ENCODE measurements at regions not wholly inside any gene's neighbourhood (a gene's known extent, or its start where the extent isn't known, plus 50 kb on each side); places are given as distances from the start of the nearest gene placed in this dataset.
A peak's percentile ranks its signal among the peaks of the same experiment; 100 is the strongest.
"Not testable (repeated sequence)": the region's sequence is repeated elsewhere in the genome, so short reads cannot be mapped to it uniquely, and the experiment has no call there.

DNA sequence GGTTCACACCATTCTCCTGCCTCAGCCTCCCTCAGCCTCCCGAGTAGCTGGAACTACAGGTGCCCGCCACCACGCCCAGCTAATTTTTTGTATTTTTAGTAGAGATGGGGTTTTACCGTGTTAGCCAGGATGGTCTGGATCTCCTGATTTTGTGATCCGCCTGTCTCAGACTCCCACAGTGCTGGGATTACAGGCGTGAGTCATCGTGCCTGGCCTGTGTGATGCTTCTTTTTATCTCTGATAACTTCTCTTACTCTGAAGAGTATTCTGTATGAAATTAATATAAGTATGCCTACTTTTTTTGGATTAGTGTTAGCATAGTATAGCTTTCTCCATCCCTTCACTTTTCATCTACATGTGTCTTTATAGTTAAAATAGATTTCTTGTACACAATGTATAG, 180.8 kb upstream of the GALNT15 start:
- DNase-seq, result not testable (repeated sequence)

DNA sequence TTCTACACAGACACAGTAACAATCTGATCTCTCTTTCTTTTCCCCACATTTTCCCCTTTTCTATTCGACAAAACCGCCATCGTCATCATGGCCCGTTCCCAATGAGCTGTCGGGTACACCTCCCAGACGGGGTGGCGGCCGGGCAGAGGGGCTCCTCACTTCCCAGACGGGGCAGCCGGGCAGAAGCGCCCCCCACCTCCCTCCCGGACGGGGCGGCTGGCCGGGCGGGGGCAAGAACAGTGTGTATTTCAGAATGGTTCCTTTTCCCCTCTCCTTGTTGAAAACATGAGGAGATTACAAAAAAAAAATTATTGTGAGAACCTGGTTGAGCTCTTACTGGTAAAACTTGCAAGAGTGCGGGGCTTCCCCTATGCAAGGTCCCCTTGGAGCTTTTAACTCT, 178.0 kb upstream of the GALNT15 start:
- DNase-seq, result not testable (repeated sequence)

DNA sequence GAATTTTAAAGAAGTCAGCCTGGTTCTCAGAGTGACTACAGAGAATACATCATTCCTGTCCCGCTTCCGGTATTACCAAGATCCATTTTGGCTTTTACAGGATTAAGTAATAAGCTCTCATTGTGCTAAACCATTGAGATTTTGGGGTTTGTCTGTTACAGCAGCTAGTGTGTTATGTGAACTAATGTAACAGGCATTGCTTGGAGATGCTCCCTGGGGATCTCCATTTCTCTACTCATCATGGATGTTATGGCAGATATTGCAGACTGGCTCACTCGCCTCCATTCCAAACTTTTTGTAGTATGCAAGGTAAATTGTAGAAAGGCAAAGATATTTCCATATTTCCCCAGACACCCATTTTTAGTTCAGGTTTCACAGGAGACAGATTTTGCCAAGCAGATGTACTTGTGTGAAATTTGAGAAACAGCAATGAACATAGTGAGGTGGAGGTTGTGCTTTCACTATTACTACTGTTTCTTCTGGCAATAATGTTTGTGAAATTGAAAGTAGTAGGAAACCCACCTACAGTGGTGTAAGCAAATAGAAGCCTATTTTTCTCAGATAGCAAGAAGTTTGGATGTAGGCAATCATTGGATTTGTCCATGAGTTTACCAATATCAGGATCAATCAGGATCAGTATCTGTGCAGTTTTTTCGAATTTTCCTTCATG, 177.1 kb upstream of the GALNT15 start:
- DNase-seq, result no peak

DNA sequence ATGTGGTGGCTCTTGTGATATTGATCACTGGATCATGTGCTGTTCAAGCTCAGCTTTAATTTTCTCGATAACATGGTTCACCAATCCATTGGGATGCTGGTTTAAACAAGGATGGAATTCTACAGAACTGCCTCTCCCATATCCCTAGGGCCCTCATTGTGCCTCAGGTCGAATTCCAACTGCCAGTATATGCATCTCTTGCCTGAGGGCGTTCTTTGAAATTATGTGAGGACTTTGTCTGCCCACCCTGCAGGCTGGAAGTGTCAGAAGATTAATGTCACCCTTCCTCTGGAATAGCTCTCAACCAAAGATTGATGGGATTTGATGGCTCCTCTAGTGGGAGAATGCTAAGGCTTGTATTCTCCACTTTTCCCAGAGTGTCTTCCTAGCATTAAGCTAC, 175.6 kb upstream of the GALNT15 start:
- no peak for DNase-seq

DNA sequence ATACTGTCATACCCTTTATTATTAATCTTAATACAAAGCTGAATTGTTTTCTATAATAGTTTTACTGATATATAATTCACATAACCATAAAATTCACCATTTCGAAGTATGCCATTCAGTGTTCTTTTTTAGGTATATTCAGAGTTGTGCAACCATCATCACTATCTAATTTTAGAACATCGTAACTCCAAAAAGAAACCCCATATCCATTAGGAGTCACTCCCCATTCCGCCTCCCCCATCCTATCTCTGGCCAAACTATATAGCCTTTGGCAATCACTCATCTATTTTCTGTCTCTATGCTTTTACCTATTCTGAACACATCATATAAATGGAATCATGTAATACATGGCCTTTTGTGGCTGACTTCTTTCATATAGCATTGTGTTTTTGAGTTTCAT, 169.7 kb upstream of the GALNT15 start:
- DNase-seq, result no peak

DNA sequence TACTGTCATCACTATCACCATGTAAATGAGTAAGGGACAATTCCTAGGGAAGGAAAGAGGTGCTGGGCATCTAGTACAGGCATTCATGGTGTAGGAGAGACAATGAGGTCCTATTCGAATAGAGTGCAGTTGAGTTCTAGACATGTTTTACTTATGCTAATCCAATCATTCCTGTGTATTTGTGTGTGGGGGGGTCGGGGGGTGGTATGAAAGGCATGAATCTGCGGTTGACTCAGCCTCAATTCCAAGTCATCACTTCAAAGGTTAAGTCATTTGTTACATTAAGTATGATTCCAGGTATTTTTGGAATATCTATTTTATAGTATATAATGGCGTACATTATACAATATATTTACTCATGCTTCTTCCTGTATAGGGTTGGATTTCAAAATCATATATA, 163.1 kb upstream of the GALNT15 start:
- DNase-seq, result no peak

DNA sequence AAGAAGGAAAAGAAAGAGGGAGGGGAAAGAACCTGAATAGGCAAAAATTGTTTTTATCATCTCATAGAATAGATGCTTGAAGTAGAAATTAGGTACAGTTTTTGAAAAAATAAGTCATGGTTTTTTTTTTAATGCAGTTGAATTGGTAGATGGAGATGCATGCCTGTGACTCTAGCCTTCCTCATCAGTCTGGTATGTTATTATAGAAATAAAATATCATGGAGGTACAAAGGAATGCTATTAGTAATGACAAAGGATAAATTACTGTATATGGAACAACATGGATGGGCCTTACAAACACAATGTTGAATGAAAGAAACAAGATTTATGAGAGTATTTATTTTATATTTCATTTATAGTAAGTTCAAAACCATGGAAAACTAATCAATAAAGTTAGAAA, 162.4 kb upstream of the GALNT15 start:
- DNase-seq, result no peak

DNA sequence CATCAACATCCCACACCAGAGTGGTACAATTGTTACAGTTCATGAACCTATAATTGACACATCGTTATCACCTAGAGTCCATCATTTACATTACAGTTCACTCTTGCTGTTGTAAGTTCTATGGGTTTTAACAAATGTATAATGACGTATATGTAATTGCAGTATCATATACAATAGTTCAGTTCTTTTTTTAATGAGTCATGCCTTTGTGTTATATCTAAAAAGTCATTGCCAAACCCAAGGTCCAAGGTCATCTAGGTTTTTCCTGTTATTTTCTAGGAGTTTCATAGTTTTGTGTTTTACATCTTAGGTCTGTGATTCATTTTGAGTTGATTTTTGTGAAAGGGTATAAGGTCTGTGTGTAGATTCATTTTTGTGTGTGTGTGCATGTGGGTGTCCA, 160.9 kb upstream of the GALNT15 start:
- no peak for DNase-seq

DNA sequence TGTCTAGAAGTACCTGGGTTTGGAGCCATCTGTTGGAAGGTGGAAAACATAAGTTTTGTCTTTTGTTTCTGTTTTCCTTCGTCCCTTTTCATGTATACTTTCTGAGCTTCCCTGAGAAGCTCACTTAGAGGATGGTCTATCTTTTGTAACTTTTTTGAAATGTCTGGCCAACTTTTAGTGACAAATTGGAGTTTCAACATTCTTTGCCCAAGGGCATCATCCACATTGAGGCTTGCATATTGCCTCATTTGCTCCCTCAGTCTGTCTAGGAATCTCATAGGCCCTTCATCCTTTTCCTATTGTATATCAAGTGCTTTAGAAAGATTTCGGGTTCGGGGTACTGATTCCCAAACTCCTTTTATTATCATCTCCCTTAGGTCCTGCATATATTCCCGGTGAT, 152.7 kb upstream of the GALNT15 start:
- DNase-seq, result not testable (repeated sequence)

DNA sequence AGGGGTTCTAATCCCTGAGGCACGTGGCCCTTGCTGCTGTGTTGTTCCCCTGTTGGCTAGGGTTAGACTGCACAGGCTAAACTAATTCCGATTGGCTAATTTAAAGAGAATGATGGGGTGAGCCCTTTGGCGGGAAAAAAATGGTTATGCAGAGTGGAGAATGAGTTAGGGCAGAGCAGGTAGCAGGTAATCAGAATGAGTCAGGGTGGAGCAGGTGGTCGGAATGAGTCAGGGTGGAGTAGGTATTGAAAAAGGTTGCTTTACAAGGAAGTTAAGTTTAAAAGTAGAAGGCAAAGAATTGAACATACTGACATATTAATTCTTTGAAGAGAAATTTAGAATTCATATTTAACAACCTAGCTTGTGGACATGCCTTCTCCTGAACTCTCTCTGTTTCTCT, 150.6 kb upstream of the GALNT15 start:
- not testable (repeated sequence) for DNase-seq

DNA sequence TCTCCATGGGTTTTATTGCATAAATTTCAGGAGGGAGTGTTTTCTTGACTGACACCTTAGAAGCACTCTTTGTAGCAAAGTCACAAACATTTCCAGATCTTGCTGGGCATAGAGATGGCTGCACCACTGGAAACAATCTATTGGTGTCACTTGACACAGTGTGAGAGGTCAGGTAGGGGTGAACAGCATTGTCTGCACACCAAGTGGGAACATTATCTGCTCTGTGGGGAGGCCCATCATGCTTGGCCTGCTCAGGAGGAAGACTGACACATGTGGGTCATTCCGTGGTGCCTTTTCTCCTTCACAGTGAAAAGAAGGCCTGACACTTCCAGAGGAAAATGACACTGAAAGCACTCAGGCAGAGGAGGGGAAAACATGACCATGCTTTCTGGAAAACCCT, 149.9 kb upstream of the GALNT15 start:
- no peak for DNase-seq

DNA sequence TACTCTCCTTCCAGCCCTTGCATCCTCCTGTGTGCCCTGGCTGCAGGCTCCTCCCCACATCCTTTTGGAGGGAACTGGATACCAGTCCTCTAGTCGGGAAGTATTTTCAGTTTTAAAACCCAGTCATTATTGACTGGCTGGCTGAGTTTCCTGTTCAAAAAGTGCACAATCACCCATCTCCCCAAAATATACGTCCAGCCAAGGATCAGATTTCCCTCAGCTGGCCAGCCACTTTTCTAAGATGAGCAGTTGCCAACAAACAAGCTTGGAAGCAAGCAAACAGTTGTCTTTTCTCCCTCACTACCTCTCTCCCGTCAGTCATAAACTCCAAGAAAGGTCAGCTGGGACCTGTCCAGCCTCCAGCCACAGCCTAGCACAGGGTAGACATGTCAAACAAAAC, 147.7 kb upstream of the GALNT15 start:
- no peak for DNase-seq

DNA sequence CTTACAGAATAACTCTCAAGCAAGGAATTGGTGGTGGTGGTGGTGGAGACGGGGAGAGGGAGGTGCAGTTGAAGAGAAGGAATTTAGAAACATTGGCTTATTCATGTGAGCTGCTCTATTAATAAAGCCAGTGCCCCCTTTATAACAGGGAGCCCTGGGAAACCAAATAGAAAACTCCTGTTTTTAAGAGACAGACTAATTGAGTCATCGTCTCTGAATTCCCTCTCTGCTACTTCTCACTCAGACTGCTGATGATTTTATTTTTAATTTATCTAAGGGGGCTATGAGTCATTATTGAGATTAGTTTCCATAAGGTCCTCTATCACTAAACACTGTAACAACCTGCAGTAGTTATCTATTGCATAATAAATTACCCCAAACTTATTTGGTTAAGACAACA, 145.9 kb upstream of the GALNT15 start:
- no peak for DNase-seq

DNA sequence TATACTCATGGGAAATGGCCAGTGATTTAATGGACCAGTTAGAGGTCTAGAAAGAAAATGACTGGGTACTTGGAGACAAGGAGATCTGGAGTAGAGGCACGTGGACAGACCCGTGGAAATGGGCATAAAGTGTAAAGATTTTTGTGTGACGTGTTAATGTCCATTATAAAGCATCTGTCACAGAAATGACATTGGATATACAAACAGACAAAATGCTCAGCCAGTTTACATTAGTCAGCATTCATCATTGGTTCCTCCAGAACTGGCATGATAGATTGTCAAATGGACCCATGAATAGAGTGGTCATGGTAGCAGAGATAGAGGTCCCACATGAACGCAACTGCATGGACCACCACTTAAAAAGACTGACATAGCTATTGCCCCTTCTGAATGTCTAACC, 144.1 kb upstream of the GALNT15 start:
- no peak for DNase-seq

DNA sequence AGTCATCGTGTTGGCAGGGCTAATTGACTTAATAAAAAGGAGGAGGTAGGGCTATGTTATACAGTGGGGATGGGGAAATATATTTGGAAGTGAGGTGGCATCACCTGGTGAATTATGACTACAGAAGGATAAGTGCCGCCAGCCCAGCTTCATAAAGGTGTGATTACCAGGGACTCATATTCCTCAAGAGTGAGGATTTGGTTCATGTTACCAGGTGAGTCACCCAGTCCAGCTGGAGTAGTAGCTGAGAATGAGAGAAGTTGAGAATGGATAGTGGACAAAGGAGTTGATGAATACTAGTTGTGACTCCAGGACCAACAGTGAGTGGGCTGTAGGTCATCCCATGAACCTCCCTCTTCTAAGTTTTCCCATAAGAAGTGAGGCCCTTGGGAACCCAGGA, 143.0 kb upstream of the GALNT15 start:
- DNase-seq, result no peak

DNA sequence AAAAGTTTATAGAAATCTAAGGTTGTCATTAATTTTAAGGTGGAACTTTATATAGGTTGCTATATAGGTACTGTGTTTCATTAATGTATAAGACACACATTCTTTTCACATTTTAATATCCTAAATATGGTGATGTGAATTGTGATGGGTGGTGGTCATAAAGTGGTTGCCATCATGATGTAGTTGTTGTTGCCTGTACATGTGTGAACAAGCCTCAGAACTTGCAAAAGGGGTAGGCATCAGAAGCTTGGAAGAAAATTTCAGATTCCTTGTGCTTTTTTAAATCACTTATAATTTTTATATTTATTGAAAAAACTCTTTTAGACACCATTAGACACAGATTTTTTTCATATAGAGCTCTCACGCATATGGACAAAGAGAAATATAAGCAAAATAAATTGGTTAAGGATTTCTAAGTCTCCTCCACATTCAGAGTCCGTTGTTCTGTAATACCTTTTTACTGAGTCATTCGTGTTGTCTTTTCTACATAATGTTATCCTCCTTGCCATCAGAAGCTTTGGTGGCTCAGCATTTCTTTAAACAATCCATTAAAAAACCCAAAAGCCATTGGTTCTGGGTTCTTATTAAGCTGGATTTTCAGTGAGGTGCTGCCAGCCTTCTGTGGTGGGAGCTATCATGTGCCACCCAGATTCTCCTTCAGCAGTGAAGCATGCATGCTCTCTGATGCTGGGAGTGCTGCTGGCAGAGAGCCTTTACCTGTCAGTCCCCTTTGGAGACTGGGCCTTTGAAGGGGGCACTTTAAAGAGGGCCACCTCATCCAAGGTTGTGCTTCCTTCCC, 140.4 kb upstream of the GALNT15 start:
- no peak for DNase-seq

DNA sequence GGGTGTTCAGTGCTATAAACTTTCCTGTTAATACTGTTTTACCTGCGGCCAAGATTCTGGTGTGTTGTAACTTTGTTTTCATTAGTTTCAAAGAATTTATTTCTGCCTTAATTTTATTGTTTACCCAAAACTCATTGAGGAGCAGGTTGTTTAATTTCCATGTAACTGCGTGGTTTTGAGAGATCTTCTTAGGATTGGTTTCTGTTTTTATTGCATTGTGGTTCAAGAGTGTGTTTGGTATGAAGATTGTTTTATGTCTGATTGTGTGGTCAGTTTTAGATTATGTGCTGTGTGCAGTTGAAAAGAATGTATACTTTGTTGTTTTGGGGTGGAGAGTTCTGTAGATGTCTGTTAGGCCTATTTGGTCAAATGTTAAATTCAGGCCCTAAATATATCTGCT, 133.5 kb upstream of the GALNT15 start:
- DNase-seq, result no peak

DNA sequence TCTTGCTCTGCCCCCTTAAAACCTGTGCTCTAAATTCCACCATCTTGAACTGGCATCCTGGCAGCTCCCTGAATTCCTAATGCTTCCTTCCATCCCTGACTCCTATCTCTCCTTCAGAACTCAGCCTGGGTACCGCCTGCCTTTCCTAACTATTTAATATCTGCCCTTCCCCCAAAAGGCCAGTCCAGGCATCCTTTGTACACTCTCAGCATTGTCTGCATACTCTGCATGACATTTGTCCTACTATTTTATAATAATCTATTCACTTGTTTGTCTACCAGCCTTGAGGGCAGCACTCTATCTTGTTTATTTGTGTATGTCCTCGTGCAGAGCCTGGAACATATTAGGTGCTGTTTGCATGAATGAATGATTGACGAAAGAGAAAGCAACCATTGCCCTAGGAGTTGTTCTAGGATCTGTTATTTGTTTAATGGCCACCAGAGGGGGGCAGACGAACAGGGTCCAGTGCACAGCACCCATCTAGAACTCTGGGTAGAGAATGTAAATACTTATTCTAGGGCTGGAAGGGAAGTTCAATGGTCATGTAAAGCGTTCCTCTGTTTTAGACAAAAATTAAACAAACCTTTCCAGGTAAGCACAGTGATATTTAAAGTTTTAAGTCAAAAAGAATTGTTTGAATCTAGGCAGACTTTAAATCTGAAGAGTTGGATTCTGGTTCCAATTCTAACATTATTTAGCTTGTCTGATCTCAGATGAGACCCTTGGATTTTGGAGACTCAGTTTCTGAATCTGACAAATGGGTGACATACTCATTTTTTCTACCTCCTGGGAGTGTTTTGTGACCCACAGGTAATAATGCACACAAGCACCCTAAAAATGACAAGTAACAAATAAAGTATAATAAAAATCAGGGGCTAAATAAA, 125.8 kb upstream of the GALNT15 start:
- DNase-seq, result peak; percentile 6 to 10

DNA sequence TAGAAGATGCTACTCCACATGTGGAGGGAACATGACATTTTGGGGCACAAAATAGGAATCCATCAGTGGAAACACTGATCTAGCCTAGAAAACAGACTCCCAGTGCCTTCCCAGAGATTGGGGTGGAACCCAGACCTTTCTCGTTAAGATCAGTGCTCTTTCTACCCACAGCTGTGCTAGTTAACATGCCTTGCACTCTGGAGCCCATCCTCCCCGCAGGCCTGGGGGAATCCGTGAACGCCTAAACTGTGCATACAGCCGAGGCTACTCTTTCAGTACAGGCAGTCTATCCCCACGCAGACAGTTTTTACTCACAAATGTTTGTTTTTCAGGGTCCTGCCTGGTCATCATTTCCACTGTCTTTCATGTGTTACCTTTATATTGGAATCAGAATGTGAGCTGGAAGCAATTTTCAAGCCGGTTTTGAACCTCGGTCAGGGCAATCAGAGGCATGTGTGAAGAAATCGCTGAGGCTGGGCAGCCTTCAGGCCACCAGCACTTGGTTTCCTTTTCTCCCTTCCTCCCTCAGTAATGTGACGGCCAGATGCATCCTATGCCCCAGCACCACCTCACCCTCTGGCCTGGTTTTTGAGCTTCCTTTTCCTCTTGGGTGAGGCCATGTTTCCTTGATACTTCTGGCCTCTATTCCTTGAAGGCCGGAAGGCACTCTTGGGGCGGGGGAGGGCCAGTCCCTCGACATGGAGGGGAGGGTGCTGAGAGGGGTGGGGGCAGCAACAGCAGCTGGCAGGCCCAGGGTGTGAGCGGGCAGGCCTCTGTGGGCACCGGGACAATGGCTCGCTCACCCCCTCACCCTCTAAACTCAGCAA, 123.6 kb upstream of the GALNT15 start:
- no peak for DNase-seq

DNA sequence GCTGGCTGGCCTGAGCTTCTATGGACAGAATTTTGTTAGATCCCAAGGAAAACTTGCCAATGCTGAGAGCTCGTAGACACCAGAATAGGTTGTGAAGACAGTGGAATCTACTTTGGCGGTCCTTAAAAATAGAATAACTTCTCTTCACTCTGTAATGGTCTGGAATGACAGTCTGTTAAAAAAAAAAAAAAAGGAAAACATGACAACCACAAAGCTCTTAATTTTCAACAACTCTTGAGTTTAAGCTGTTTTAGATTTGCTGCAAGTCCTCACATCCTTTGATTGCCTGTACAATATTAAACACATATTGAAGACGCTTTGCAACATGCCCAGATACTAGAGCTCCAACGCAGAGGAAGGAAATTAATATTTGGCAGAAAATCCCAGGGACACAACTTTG, 122.8 kb upstream of the GALNT15 start:
- DNase-seq, result no peak

DNA sequence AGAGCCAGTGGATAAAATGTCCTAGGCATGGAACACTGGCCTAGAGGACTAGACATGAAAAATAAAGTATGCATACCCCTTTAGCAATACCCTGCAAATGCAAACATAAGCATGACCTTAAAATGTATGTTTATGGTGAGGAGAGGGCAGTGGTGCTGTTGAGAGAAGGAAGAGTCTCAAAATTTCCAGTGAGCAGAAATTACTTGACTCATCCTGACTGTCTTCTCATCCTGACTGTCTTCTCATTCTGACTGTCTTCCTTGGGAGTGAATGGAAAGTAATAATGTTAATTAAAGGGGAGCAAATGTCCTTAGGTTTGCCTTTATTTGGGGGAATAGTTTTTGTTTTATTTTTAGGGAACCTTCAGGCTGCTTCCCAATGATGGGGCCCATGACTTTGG, 121.5 kb upstream of the GALNT15 start:
- no peak for DNase-seq

DNA sequence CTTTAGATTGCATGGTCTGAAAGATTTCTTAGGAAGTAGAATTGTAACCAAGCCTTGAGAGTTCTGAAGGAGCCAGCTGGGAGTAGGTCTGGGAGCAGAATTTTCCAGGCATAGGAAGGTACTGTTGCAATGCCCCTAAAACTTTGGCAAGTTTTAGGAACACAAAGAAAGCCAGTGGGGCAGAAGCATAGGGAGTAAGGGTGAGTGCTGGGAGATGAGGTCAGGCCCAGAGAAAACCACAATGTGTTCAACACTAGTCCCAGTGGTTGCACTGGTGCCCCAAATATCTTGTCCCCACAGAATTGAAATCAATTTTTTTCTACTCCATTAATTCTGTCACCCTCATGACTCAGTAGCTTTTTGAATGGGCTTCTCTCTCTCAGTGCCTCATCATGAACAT, 120.7 kb upstream of the GALNT15 start:
- no peak for DNase-seq

Measured in stimulated activated CD4-positive, alpha-beta T cell treated with anti-CD3 and anti-CD28 coated beads, Interleukin-4, amount 100 ng/mL, for 4 hours (primary cell).